ENCODE measurements at regions not wholly inside any gene's neighbourhood (a gene's known extent, or its start where the extent isn't known, plus 50 kb on each side); places are given as distances from the start of the nearest gene placed in this dataset.

DNA sequence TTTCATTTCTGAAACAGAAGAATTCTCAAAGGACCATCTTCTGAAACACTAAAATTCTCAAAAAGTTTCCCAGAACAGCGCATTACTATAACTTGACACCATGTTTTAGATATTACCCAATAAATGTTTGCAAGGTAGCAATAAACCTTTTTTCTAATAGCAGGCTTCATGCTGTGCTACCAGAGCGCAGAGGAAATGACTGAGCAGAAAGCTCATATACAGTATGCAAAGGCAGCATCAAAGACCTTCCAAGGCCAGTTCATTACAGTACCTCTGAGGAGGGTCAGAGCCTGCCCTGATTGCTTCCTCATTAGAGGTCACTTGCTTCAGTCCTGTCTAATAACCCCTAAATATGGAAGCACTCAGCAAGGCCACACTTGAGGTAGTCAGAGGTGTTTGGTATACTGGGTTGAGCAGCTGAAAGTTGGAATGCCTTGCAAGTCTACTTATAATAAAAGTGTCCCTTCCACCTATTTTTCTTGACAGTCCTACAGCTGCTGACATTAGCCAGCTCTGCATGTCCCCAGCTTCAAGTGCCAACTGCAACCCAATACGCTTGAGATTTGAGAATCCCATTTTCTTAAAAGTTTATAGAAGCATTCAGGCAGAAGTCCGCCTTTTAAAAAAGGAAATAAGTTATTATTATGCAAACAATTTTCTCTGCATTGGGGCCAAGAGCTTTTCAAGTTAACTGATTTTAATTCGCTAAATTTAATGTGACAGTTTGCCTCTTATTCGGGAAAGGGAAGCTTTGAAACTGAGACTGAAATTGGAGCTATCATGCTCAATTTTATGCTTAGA lies 207.2 kb downstream of the ZC3H11B start:
- Histone ChIP-seq H3K4me3 (ENCODE audit: extremely low read depth in 1 of 4, insufficient read depth in 2 of 4, low read depth in 3 of 4, low read length in 4 of 4) (no peak overlapping the region), H3K27me3 (replicated peaks in 1 of 4; ENCODE audit: control insufficient read depth in 3 of 4, extremely low read depth in 1 of 4, insufficient read depth in 3 of 4, low read length in 3 of 4) (no peaks in the 10 kb centered on the region), H2BK12ac (ENCODE audit: low read depth, low read length) (no peak overlapping the region), H2BK5ac (ENCODE audit: low read depth, low read length) (no peak overlapping the region), H2BK15ac (ENCODE audit: low read length) (no peak overlapping the region), H3K9me3 (ENCODE audit: insufficient read depth in 2 of 2, low read depth in 1 of 2, low read length in 1 of 2) (no peaks in the 10 kb centered on the region), H3K36me3 (ENCODE audit: control insufficient read depth in 2 of 4, insufficient read depth in 4 of 4, low read length in 3 of 4) (no peaks in the 10 kb centered on the region), H4K5ac (ENCODE audit: insufficient read length, low read depth, low read length) (no peak overlapping the region), H3K4me2 (ENCODE audit: insufficient read depth in 1 of 2, low read depth in 2 of 2, low read length in 2 of 2) (no peak overlapping the region), H3K18ac (ENCODE audit: extremely low read depth, low read length) (no peak overlapping the region), H2AFZ (ENCODE audit: low read length) (no peak overlapping the region), H3K4me1 (replicated peaks in 1 of 4; ENCODE audit: control insufficient read depth in 3 of 4, insufficient read depth in 4 of 4, low read length in 3 of 4) (peaks cover 0 to 3% (median 1%) of the 10 kb centered on the region in 4 experiments; a peak in 2 of 7 replicates), H3K27ac (ENCODE audit: low read depth, low read length) (no peak overlapping the region), H3K56ac (replicated peaks; ENCODE audit: insufficient read length, low read depth, low read length) (no peak overlapping the region), H2AK5ac (ENCODE audit: low read depth, low read length) (no peak overlapping the region), H3K79me1 (ENCODE audit: low read depth, low read length) (no peaks in the 10 kb centered on the region), H3K23ac (ENCODE audit: insufficient read length) (no peak overlapping the region), H4K8ac (ENCODE audit: extremely low read depth, insufficient read depth, low read length) (no peak overlapping the region), H4K20me1 (replicated peaks in 1 of 2; ENCODE audit: control insufficient read depth in 1 of 2, insufficient read depth in 2 of 2, low read length in 2 of 2) (no peaks in the 10 kb centered on the region), H3K9ac (replicated peaks in 1 of 4; ENCODE audit: extremely low read depth in 1 of 4, low read depth in 3 of 4, low read length in 3 of 4) (no peak overlapping the region), H3K14ac (ENCODE audit: insufficient read length) (no peak overlapping the region), H2BK120ac (replicated peaks; ENCODE audit: low read depth, low read length) (no peak overlapping the region), H3K4ac (replicated peaks; ENCODE audit: insufficient read length, low read depth, low read length) (no peak overlapping the region), H3K23me2 (ENCODE audit: low read depth, low read length) (no peaks in the 10 kb centered on the region), H4K91ac (replicated peaks; ENCODE audit: insufficient read length, low read length) (no peak overlapping the region), H2BK20ac (ENCODE audit: low read length) (no peak overlapping the region), H3K79me2 (ENCODE audit: control insufficient read depth in 1 of 2, insufficient read depth in 2 of 2, low read length in 2 of 2) (no peaks in the 10 kb centered on the region)
- no peak for DNase-seq (ENCODE audit: low read depth in 1 of 2, low spot score in 2 of 2)
- no peak for FAIRE-seq
- CTCF ChIA-PET (ENCODE audit: partially characterized antibody): interaction anchor here (1.4 to 2.2 kb wide), 3 partner anchors 11 to 20 kb away, joined by 4 to 8 read pairs (median 6); no protein-coding TSS in a partner anchor
- POLR2A ChIA-PET (ENCODE audit: partially characterized antibody): no interaction called here
- 70% methylated on average over 6 of the region's 6 CpGs; no CpG with 5 or more reads in 1 of the 2 experiments for WGBS, 2 experiments (ENCODE audit: extremely low coverage in 1 of 2, insufficient coverage in 1 of 2, insufficient read length in 1 of 2, insufficient replicate concordance in 2 of 2, low coverage in 1 of 2, low lambda C conversion rate in 2 of 2, missing lambda C conversion rate in 1 of 2)
- TF ChIP-seq CBX5 (IDR thresholded peaks at IDR 0.05; ENCODE audit: low read depth, low read length) (no peak), TCF12 (IDR thresholded peaks at IDR 0.05; ENCODE audit: low read depth, low read length) (no peak), SRF (IDR thresholded peaks at IDR 0.05; ENCODE audit: low read depth, low read length) (no peak), RFX5 (IDR thresholded peaks at IDR 0.05; ENCODE audit: borderline replicate concordance, low read depth, low read length) (no peak), KDM4A (IDR thresholded peaks at IDR 0.05; ENCODE audit: low read depth, low read length, severe bottlenecking) (no peak), RAD21 (IDR thresholded peaks at IDR 0.05 in 1 of 2, conservative IDR thresholded peaks at IDR 0.05 in 1 of 2; ENCODE audit: low read depth in 2 of 2, low read length in 2 of 2) (no peak), ASH2L (IDR thresholded peaks at IDR 0.05; ENCODE audit: low read length) (no peak), MAFK (IDR thresholded peaks at IDR 0.05; ENCODE audit: low read depth, low read length) (no peak)
- TF ChIP-seq, protein P1, sequence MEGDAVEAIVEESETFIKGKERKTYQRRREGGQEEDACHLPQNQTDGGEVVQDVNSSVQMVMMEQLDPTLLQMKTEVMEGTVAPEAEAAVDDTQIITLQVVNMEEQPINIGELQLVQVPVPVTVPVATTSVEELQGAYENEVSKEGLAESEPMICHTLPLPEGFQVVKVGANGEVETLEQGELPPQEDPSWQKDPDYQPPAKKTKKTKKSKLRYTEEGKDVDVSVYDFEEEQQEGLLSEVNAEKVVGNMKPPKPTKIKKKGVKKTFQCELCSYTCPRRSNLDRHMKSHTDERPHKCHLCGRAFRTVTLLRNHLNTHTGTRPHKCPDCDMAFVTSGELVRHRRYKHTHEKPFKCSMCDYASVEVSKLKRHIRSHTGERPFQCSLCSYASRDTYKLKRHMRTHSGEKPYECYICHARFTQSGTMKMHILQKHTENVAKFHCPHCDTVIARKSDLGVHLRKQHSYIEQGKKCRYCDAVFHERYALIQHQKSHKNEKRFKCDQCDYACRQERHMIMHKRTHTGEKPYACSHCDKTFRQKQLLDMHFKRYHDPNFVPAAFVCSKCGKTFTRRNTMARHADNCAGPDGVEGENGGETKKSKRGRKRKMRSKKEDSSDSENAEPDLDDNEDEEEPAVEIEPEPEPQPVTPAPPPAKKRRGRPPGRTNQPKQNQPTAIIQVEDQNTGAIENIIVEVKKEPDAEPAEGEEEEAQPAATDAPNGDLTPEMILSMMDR (IDR thresholded peaks at IDR 0.05; ENCODE audit: control extremely low read depth in 1 of 3, insufficient read depth in 1 of 3, low read depth in 1 of 3, low read length in 3 of 3): no peak
